Osteoblast (primary cell): ENCODE measurements at regions not wholly inside any gene's neighbourhood (a gene's known extent, or its start where the extent isn't known, plus 50 kb on each side); places are given as distances from the start of the nearest gene placed in this dataset.
"Not testable (repeated sequence)": the region's sequence is repeated elsewhere in the genome, so short reads cannot be mapped to it uniquely, and the experiment has no call there.

Experiments used
- DNase-seq: peaks from one replicate; pipeline ENCODE4 v3.0.0; 2011; ENCODE audit warnings: low spot score, mixed read lengths; ENCODE audit not compliant: insufficient read length; ENCODE audit errors: missing footprints
- H2AFZ ChIP-seq: 2 replicates; pipeline ENCODE4 v1.6.0; 2011; ENCODE audit warnings: mild to moderate bottlenecking, low read length
- H3K27ac ChIP-seq: 2 replicates; pipeline ENCODE4 v1.5.1; 2011; ENCODE audit warnings: mild to moderate bottlenecking, low read depth, low read length, moderate library complexity
- H3K27me3 ChIP-seq: 2 replicates; pipeline ENCODE4 v1.6.0; 2012; ENCODE audit warnings: mild to moderate bottlenecking, control low read depth, inconsistent platforms, low read length, moderate library complexity; ENCODE audit not compliant: insufficient read depth
- H3K36me3 ChIP-seq: 2 replicates; pipeline ENCODE4 v1.5.1; 2011; ENCODE audit warnings: mild to moderate bottlenecking, low read length, control low read depth, moderate library complexity; ENCODE audit not compliant: insufficient read depth
- H3K4me1 ChIP-seq: 2 replicates; pipeline ENCODE4 v1.5.1; 2011; ENCODE audit warnings: mild to moderate bottlenecking, low read length, control low read depth, moderate library complexity; ENCODE audit not compliant: insufficient read depth
- H3K4me2 ChIP-seq: 2 replicates; pipeline ENCODE4 v1.6.0; 2011; ENCODE audit warnings: mild to moderate bottlenecking, low read length; ENCODE audit not compliant: insufficient read depth
- H3K4me3 ChIP-seq: fragments of 200-600 bp; sonication (generic); 3 replicates; pipeline ENCODE4 v1.5.1; 2012; ENCODE audit warnings: mild to moderate bottlenecking, low read length, inconsistent platforms; ENCODE audit not compliant: insufficient read depth
- H3K79me2 ChIP-seq: 2 replicates; pipeline ENCODE4 v1.6.0; 2012; ENCODE audit warnings: mild to moderate bottlenecking, low read length, control low read depth, inconsistent platforms; ENCODE audit not compliant: insufficient read depth
- H3K9me3 ChIP-seq: 2 replicates; pipeline ENCODE4 v1.5.1; 2011; ENCODE audit warnings: low read depth, low read length, control low read depth
- H4K20me1 ChIP-seq: 2 replicates; pipeline ENCODE4 v1.6.0; 2012; ENCODE audit warnings: mild to moderate bottlenecking, low read length, control low read depth; ENCODE audit not compliant: insufficient read depth
- CTCF ChIP-seq: IDR thresholded peaks from 2 replicates; pipeline ENCODE4 v1.5.1; 2011; ENCODE audit warnings: mild to moderate bottlenecking, low read depth, low read length, moderate library complexity; ENCODE audit errors: extremely low read depth

DNA sequence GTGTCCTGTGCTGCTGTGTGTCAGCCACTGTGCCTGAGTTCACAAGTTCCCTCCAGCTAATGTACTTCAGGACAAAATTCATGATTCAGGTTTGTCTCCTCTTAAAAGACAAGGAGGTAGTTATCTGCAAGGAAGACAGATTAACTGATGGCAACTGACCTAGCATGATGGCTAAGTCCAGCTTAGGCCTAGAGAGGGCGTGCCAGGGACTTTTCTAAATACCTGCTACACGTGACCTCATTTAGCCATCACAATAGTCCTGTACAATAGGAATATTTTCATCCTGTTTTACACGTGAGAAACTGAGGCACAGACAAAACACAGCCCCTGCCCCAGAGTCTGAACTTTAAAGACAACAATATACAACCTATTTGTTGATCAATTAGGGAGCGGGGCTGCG lies 275.7 kb downstream of the XPNPEP1 start:
- Histone ChIP-seq H3K9me3 (peaks cover 2% of the 10 kb centered on the region), H3K27ac (no peak overlapping the region)

GRCh38 chr10:109633846-109634245 lies 289.5 kb downstream of the XPNPEP1 start:
- no peak for DNase-seq
- Histone ChIP-seq H3K4me2 (no peak overlapping the region), H3K36me3 (no peaks in the 10 kb centered on the region), H3K9me3 (peaks cover 2% of the 10 kb centered on the region), H3K79me2 (no peaks in the 10 kb centered on the region), H3K27me3 (no peaks in the 10 kb centered on the region), H3K4me3 (no peak overlapping the region), H2AFZ (no peak overlapping the region), H4K20me1 (no peaks in the 10 kb centered on the region), H3K27ac (no peak overlapping the region), H3K4me1 (no peaks in the 10 kb centered on the region)
- TF ChIP-seq CTCF, result no peak

More for the DNA sequence above, 275.7 kb downstream of the XPNPEP1 start:
- DNase-seq, result no peak
- no peaks in the 10 kb centered on the region for H3K27me3 ChIP-seq
- no peak overlapping the region for H3K4me2 ChIP-seq
- H3K4me1 ChIP-seq, result no peaks in the 10 kb centered on the region
- no peaks in the 10 kb centered on the region for H3K36me3 ChIP-seq
- TF ChIP-seq CTCF, result no peak
- H2AFZ ChIP-seq, result no peak overlapping the region
- H3K4me3 ChIP-seq, result no peak overlapping the region
- H3K79me2 ChIP-seq, result no peaks in the 10 kb centered on the region
- H4K20me1 ChIP-seq, result no peaks in the 10 kb centered on the region

DNA sequence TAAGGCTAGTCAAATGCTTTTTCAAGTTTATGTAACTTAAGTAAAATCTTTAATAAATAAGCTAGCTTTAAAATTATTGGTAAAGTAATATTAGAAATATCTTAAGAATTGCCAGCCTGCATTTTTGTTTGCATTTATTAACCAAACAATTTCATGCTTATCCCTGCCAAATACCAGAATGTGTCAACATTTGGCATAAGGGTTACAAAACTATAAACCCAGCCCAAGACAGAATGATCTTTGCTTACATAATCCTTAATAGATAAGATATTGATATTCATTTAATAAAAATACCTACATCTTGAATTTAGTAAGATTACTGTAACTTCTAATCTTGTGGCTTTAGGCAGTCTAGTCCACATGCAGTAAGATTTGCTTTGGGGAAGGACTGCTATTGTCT lies 290.3 kb downstream of the XPNPEP1 start:
- not testable (repeated sequence) for H3K79me2 ChIP-seq, H3K9me3 ChIP-seq, H3K27me3 ChIP-seq, H4K20me1 ChIP-seq, H3K4me3 ChIP-seq, H2AFZ ChIP-seq, H3K27ac ChIP-seq, H3K4me1 ChIP-seq, DNase-seq, H3K4me2 ChIP-seq, H3K36me3 ChIP-seq

- Histone ChIP-seq H3K4me2 (no peak overlapping the region), H2AFZ (no peak overlapping the region), H3K4me1 (no peaks in the 10 kb centered on the region), H3K27me3 (no peaks in the 10 kb centered on the region), H3K36me3 (no peaks in the 10 kb centered on the region), H3K79me2 (no peaks in the 10 kb centered on the region), H3K9me3 (peaks cover 2% of the 10 kb centered on the region), H3K4me3 (no peak overlapping the region), H3K27ac (no peak overlapping the region), H4K20me1 (no peaks in the 10 kb centered on the region)
- DNase-seq, result no peak
- TF ChIP-seq CTCF, result no peak
Observed at GRCh38 chr10:109624939-109625338, 298.4 kb downstream of the XPNPEP1 start.
